SK-N-MC (cell line): ENCODE measurements at regions not wholly inside any gene's neighbourhood (a gene's known extent, or its start where the extent isn't known, plus 50 kb on each side); places are given as distances from the start of the nearest gene placed in this dataset.

ENCODE experiments used
- EZH2 ChIP-seq: fragments of 200-600 bp; sonication (generic); IDR thresholded peaks from one replicate; pipeline ENCODE4 v1.6.1; 2017; ENCODE audit warnings: antibody characterized with exemption
- POLR2AphosphoS5 ChIP-seq: IDR thresholded peaks from 2 replicates; pipeline ENCODE4 v1.6.1; 2012; ENCODE audit warnings: mild to moderate bottlenecking, low read depth, low read length, borderline replicate concordance

- TF ChIP-seq POLR2AphosphoS5, result no peak
- TF ChIP-seq EZH2, result no peak
Measured at GRCh38 chr1:5586629-5587028, 405.6 kb downstream of the NPHP4 start.
